A549 (cell line): ENCODE measurements at regions not wholly inside any gene's neighbourhood (a gene's known extent, or its start where the extent isn't known, plus 50 kb on each side); places are given as distances from the start of the nearest gene placed in this dataset.
A peak's percentile ranks its signal among the peaks of the same experiment; 100 is the strongest.

Experiments used
- ATAC-seq, 2 experiments: fragments of 200-7000 bp in 1 of 2; fragments of >200 bp in 1 of 2; cut with Nextera tagmentation in 1 of 2; cut with Tn5 transposase in 1 of 2; 3 replicates each; pipeline versions ENCODE4 v1.8.0 to v1.9.1; 2018 to 2020; ENCODE audit warnings: mild to moderate bottlenecking in 1 of 2, moderate library complexity in 1 of 2
- CTCF ChIA-PET: fragments of 300-600 bp; sonication (Branson Sonifier 250); formaldehyde crosslinking; extraction: SDS; loops from one replicate; lab custom pipeline; 2021; ENCODE audit warnings: antibody characterized with exemption, inconsistent platforms; lab: Yijun Ruan, JAX
- POLR2A ChIA-PET: fragments of 350-600 bp; formaldehyde crosslinking; extraction: SDS; loops from one replicate; lab custom pipeline; 2021; ENCODE audit warnings: antibody characterized with exemption, inconsistent platforms; lab: Yijun Ruan, JAX
- DNase-seq, 2 experiments: peaks; one replicate each; pipeline versions ENCODE4 v3.0.0 to v3.0.0-alpha.2; 2011 to 2016; ENCODE audit warnings: low read depth in 1 of 2, low spot score in 1 of 2
- FAIRE-seq: peaks from 2 replicates; lab custom pipeline; 2011; peaks lifted over from hg19 to GRCh38; lab: Jason Lieb, UNC
- H3K27ac ChIP-seq, 2 experiments: fragments of >200 bp; sonication (Bioruptor Twin); formaldehyde crosslinking; 3 replicates each; pipeline ENCODE4 v1.5.1; 2016 to 2017
- H3K4me1 ChIP-seq: fragments of >200 bp; sonication (Bioruptor Twin); formaldehyde crosslinking; 3 replicates; pipeline ENCODE4 v1.6.1; 2016
- H3K4me2 ChIP-seq: fragments of >200 bp; sonication (Bioruptor Twin); formaldehyde crosslinking; 3 replicates; pipeline ENCODE4 v1.6.1; 2016
- H3K4me3 ChIP-seq: fragments of >200 bp; sonication (Bioruptor Twin); formaldehyde crosslinking; 3 replicates; pipeline ENCODE4 v1.5.1; 2016
- H3K9me3 ChIP-seq: fragments of >200 bp; sonication (Bioruptor Twin); formaldehyde crosslinking; 3 replicates; pipeline ENCODE4 v1.6.1; 2016
- BCL3 ChIP-seq: fragments of >200 bp; sonication (Bioruptor Twin); formaldehyde crosslinking; IDR thresholded peaks from 3 replicates; pipeline ENCODE4 v1.6.1; 2016
- CTCF ChIP-seq: fragments of >200 bp; sonication (Bioruptor Twin); formaldehyde crosslinking; IDR thresholded peaks from 3 replicates; pipeline ENCODE4 v1.5.1; 2016
- EHF ChIP-seq: fragments of 250-450 bp; sonication (Bioruptor Pico); IDR thresholded peaks from 2 replicates; pipeline ENCODE4 v1.5.0; 2020; ENCODE audit warnings: mild to moderate bottlenecking
- ELK1 ChIP-seq: fragments of 150-350 bp; IDR thresholded peaks from 2 replicates; pipeline ENCODE4 v1.6.1; 2014; ENCODE audit warnings: low read depth, mild to moderate bottlenecking, low read length
- EP300 ChIP-seq, 2 experiments: fragments of >200 bp; sonication (Bioruptor Twin); formaldehyde crosslinking; IDR thresholded peaks; 2 replicates in 1 of 2; 3 replicates in 1 of 2; pipeline ENCODE4 v1.6.1; 2016 to 2017
- HEYL ChIP-seq: fragments of 250-450 bp; sonication (Bioruptor Pico); IDR thresholded peaks from 2 replicates; pipeline ENCODE4 v1.8.0; 2021; ENCODE audit warnings: mild to moderate bottlenecking, moderate library complexity
- HOXB13 ChIP-seq: fragments of 250-450 bp; sonication (Bioruptor Pico); IDR thresholded peaks from 2 replicates; pipeline ENCODE4 v1.5.0; 2020; ENCODE audit warnings: low read depth, mild to moderate bottlenecking, moderate library complexity
- JUN ChIP-seq, 2 experiments: fragments of >200 bp; sonication (Bioruptor Twin); formaldehyde crosslinking; IDR thresholded peaks; 2 replicates in 1 of 2; 3 replicates in 1 of 2; pipeline ENCODE4 v1.6.1; 2016 to 2017
- JUNB ChIP-seq: fragments of >200 bp; sonication (Bioruptor Twin); formaldehyde crosslinking; IDR thresholded peaks from 2 replicates; pipeline ENCODE4 v1.6.1; 2016
- KDM5A ChIP-seq: fragments of 200-600 bp; sonication (generic); IDR thresholded peaks from 2 replicates; pipeline ENCODE4 v1.6.1; 2016; ENCODE audit warnings: antibody characterized with exemption, mild to moderate bottlenecking
- MAFK ChIP-seq: fragments of 450-650 bp; IDR thresholded peaks from 2 replicates; pipeline ENCODE4 v1.6.1; 2014; ENCODE audit not compliant: partially characterized antibody
- MAX ChIP-seq: IDR thresholded peaks from 2 replicates; pipeline ENCODE4 v1.6.1; 2012
- NFE2L2 ChIP-seq: fragments of 150-350 bp; conservative IDR thresholded peaks from 2 replicates; pipeline ENCODE4 v1.6.1; 2014; ENCODE audit warnings: low read length
- NR3C1 ChIP-seq: fragments of >200 bp; sonication (Bioruptor Twin); formaldehyde crosslinking; IDR thresholded peaks from 3 replicates; pipeline ENCODE4 v1.6.1; 2017
- PHF8 ChIP-seq: fragments of 200-600 bp; sonication (generic); IDR thresholded peaks from 2 replicates; pipeline ENCODE4 v1.6.1; 2016; ENCODE audit warnings: low read depth, mild to moderate bottlenecking, antibody characterized with exemption, moderate library complexity, borderline replicate concordance
- RAD21 ChIP-seq, 2 experiments: fragments of >200 bp in 1 of 2; sonication (Bioruptor Twin) in 1 of 2; formaldehyde crosslinking in 1 of 2; IDR thresholded peaks in 1 of 2; conservative IDR thresholded peaks in 1 of 2; 2 replicates in 1 of 2; 3 replicates in 1 of 2; pipeline ENCODE4 v1.6.1; 2012 to 2018; ENCODE audit warnings: inconsistent platforms in 1 of 2
- RARB ChIP-seq: fragments of 250-450 bp; sonication (Bioruptor Pico); IDR thresholded peaks from 2 replicates; pipeline ENCODE4 v1.8.0; 2021; ENCODE audit warnings: mild to moderate bottlenecking, moderate library complexity
- RFX5 ChIP-seq: fragments of 450-650 bp; IDR thresholded peaks from 2 replicates; pipeline ENCODE4 v1.7.1; 2014; ENCODE audit warnings: antibody characterized with exemption, mild to moderate bottlenecking, moderate library complexity
- SMC3 ChIP-seq: fragments of >200 bp; sonication (Bioruptor Twin); formaldehyde crosslinking; IDR thresholded peaks from 3 replicates; pipeline ENCODE4 v1.6.1; 2018; ENCODE audit warnings: inconsistent platforms
- TFCP2L1 ChIP-seq: fragments of 250-450 bp; sonication (Bioruptor Pico); IDR thresholded peaks from 2 replicates; pipeline ENCODE4 v1.5.0; 2021; ENCODE audit warnings: mild to moderate bottlenecking
- USF2 ChIP-seq: fragments of 450-650 bp; IDR thresholded peaks from 2 replicates; pipeline ENCODE4 v1.6.1; 2014; ENCODE audit warnings: antibody characterized with exemption
- WGBS: methylation state at CpG from one replicate; pipeline ENCODE4 v1.1.6; 2017; ENCODE audit errors: missing lambda C conversion rate; 5-methylcytosine and 5-hydroxymethylcytosine counted together

- Histone ChIP-seq H3K4me3 (no peak overlapping the region), H3K4me2 (no peak overlapping the region), H3K4me1 (no peaks in the 10 kb centered on the region), H3K9me3 (0 out of 3 replicates have a peak, but pooled peaks cover 6% of the 10 kb centered on the region), H3K27ac (no peak overlapping the region)
- CTCF ChIA-PET: no interaction called here
- ATAC-seq: no peak
- FAIRE-seq: no peak
- WGBS: 23% methylated on average over 4 of the region's 4 CpGs
- DNase-seq: peak in 1 of 2 experiments; percentile 52
- POLR2A ChIA-PET: no interaction called here
- TF ChIP-seq ELK1 (no peak), MAFK (peak; percentile 81), NFE2L2 (peak; percentile 88), JUN (IDR thresholded peaks at IDR 0.05) (no peak)
These were observed 2186.5 kb upstream of the ACO1 start for GRCh38 chr9:30197954-30198353.

- TF ChIP-seq TFCP2L1 (no peak), RAD21 (conservative IDR thresholded peaks at IDR 0.05 in 1 of 2, IDR thresholded peaks at IDR 0.05 in 1 of 2) (no peak), RFX5 (no peak), SMC3 (no peak)
- TF ChIP-seq, all 56 proteins: peak for 0
- no peak for ATAC-seq
These were observed 2185.8 kb upstream of the ACO1 start for GRCh38 chr9:30198463-30199309.

GRCh38 chr9:30201024-30201423 is 2183.4 kb upstream of the ACO1 start:
- FAIRE-seq (no peak), ATAC-seq (no peak), DNase-seq (no peak)
- ChIA-PET CTCF (no interaction called here), POLR2A (no interaction called here)
- Histone ChIP-seq H3K9me3 (0 out of 3 replicates have a peak, but pooled peaks cover 6% of the 10 kb centered on the region), H3K4me3 (no peak overlapping the region), H3K4me2 (no peak overlapping the region), H3K27ac (no peak overlapping the region), H3K4me1 (no peaks in the 10 kb centered on the region)
- TF ChIP-seq JUNB (no peak), HOXB13 (no peak), KDM5A (no peak), RARB (CRISPR knock-in tag) (no peak), BCL3 (no peak), MAX (no peak), EP300 (IDR thresholded peaks at IDR 0.05) (no peak), USF2 (no peak), MAFK (no peak)
- 21% methylated on average over 3 of the region's 3 CpGs for WGBS

More at GRCh38 chr9:30198463-30199309, 2185.8 kb upstream of the ACO1 start:
- 0 out of 3 replicates have a peak, but pooled peaks cover 6% of the 10 kb centered on the region for H3K9me3 ChIP-seq
- H3K4me1 ChIP-seq: no peaks in the 10 kb centered on the region
- POLR2A ChIA-PET: no interaction called here
- CTCF ChIA-PET: no interaction called here
- no peak overlapping the region for H3K4me2 ChIP-seq
- no peak overlapping the region for H3K27ac ChIP-seq
- no peak overlapping the region for H3K4me3 ChIP-seq
- FAIRE-seq (no peak), DNase-seq (no peak)
- 44% methylated on average over 22 of the region's 24 CpGs for WGBS

GRCh38 chr9:30235068-30235467 is 2149.4 kb upstream of the ACO1 start:
- TF ChIP-seq NFE2L2 (no peak), NR3C1 (no peak), EHF (CRISPR knock-in tag) (no peak), CTCF (no peak), PHF8 (no peak), HEYL (CRISPR knock-in tag) (no peak)
- H3K27ac ChIP-seq: no peak overlapping the region
- no peak overlapping the region for H3K4me2 ChIP-seq
- ATAC-seq (no peak), FAIRE-seq (no peak), DNase-seq (no peak)
- CTCF ChIA-PET: no interaction called here
- WGBS: 6% methylated on average over 4 of the region's 4 CpGs
- H3K4me1 ChIP-seq: no peaks in the 10 kb centered on the region
- no peak overlapping the region for H3K4me3 ChIP-seq
- POLR2A ChIA-PET: no interaction called here
- H3K9me3 ChIP-seq: no peaks in the 10 kb centered on the region
